ENCODE measurements at regions not wholly inside any gene's neighbourhood (a gene's known extent, or its start where the extent isn't known, plus 50 kb on each side); places are given as distances from the start of the nearest gene placed in this dataset.

DNA sequence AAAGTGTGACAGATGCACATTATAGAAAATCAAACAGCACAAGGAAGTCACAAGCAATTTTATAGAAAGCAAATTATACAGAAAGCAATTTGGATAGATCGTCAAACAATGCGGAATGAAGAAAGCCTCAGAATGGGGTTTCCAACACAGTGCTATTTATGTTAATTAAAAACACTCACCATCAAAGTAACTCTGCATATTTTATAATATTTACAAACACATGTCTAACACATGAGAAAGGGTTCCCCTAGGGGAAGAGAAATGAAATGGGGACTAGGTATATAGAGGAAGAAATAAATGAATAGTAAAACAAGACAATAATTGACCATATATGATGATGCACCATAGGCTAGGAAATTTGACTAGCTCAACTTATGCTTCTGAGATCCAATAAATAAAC lies 171.2 kb upstream of the XYLT1 start:
- Histone ChIP-seq H4K91ac (ENCODE audit: low read depth, low read length, poor library complexity) (no peak overlapping the region), H3K9me3 (replicated peaks in 1 of 2; ENCODE audit: control insufficient read depth in 2 of 2, insufficient read depth in 1 of 2, low read depth in 1 of 2, low read length in 2 of 2) (no peaks in the 10 kb centered on the region), H3K14ac (ENCODE audit: low read length) (no peak overlapping the region), H3K18ac (ENCODE audit: low read length) (no peak overlapping the region), H4K8ac (ENCODE audit: low read depth, low read length) (no peak overlapping the region), H3K4me1 (ENCODE audit: control insufficient read depth in 2 of 2, insufficient read depth in 1 of 2, low read depth in 1 of 2, low read length in 2 of 2) (no peaks in the 10 kb centered on the region), H3K36me3 (replicated peaks in 1 of 2; ENCODE audit: control insufficient read depth in 2 of 2, insufficient read depth in 2 of 2, low read length in 2 of 2) (no peaks in the 10 kb centered on the region), H3K4ac (ENCODE audit: low read length) (no peak overlapping the region), H2BK15ac (ENCODE audit: low read length) (no peak overlapping the region), H3K23ac (ENCODE audit: low read depth, low read length, poor library complexity) (no peak overlapping the region), H3K4me2 (ENCODE audit: insufficient read depth, low read length, poor library complexity, severe bottlenecking) (no peak overlapping the region), H2AK5ac (ENCODE audit: low read depth, low read length) (no peak overlapping the region), H3K79me1 (ENCODE audit: low read depth, low read length) (no peaks in the 10 kb centered on the region), H2BK12ac (ENCODE audit: low read length) (no peak overlapping the region), H2BK120ac (ENCODE audit: low read depth, low read length) (no peak overlapping the region), H3K4me3 (ENCODE audit: low read length in 2 of 2) (no peak overlapping the region), H2AFZ (ENCODE audit: low read length) (no peak overlapping the region), H2BK5ac (ENCODE audit: low read length) (no peak overlapping the region), H3K9ac (ENCODE audit: low read depth, low read length, poor library complexity) (no peak overlapping the region), H3K27me3 (ENCODE audit: control insufficient read depth in 3 of 3, insufficient read depth in 3 of 3, low read depth in 1 of 3, low read length in 3 of 3) (no peaks in the 10 kb centered on the region), H3K27ac (replicated peaks; ENCODE audit: low read length) (no peak overlapping the region)
- no peak for DNase-seq (ENCODE audit: low spot score)
- WGBS, 2 donors (ENCODE audit: extremely low coverage in 2 of 2, insufficient read length in 2 of 2, insufficient replicate concordance in 1 of 2) = no CpG with 5 or more reads among the region's 2 CpGs

DNA sequence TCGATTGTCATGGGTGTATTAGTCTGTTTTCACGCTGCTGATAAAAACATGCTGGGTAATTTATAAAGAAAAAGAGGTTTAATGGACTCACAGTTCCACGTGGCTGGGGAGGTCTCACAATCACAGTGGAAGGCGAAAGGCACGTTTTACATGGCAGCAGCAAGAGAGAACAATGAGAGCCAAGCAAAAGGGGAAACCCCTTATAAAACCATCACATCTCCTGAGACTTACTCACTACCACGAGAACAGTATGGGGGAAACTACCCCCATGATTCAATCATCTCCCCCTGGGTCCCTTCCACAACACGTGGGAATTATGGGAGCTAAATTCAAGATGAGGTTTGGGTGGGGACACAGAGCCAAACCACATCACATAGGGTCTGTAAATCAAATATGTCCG lies 167.4 kb upstream of the XYLT1 start:
- Histone ChIP-seq H2BK120ac (ENCODE audit: low read depth, low read length) (no peak overlapping the region), H3K4ac (ENCODE audit: low read length) (no peak overlapping the region), H3K27me3 (ENCODE audit: control insufficient read depth in 3 of 3, insufficient read depth in 3 of 3, low read depth in 1 of 3, low read length in 3 of 3) (no peaks in the 10 kb centered on the region), H3K9me3 (replicated peaks in 1 of 2; ENCODE audit: control insufficient read depth in 2 of 2, insufficient read depth in 1 of 2, low read depth in 1 of 2, low read length in 2 of 2) (peaks cover 0 to 3% of the 10 kb centered on the region in 2 donors), H3K14ac (ENCODE audit: low read length) (no peak overlapping the region), H3K18ac (ENCODE audit: low read length) (no peak overlapping the region), H3K79me1 (ENCODE audit: low read depth, low read length) (no peaks in the 10 kb centered on the region), H2AFZ (ENCODE audit: low read length) (no peak overlapping the region), H3K23ac (ENCODE audit: low read depth, low read length, poor library complexity) (no peak overlapping the region), H2BK5ac (ENCODE audit: low read length) (no peak overlapping the region), H3K9ac (ENCODE audit: low read depth, low read length, poor library complexity) (no peak overlapping the region), H4K8ac (ENCODE audit: low read depth, low read length) (no peak overlapping the region), H3K27ac (replicated peaks; ENCODE audit: low read length) (no peak overlapping the region), H2AK5ac (ENCODE audit: low read depth, low read length) (no peak overlapping the region), H3K4me2 (ENCODE audit: insufficient read depth, low read length, poor library complexity, severe bottlenecking) (no peak overlapping the region), H2BK15ac (ENCODE audit: low read length) (no peak overlapping the region), H4K91ac (ENCODE audit: low read depth, low read length, poor library complexity) (no peak overlapping the region), H2BK12ac (ENCODE audit: low read length) (no peak overlapping the region), H3K4me3 (ENCODE audit: low read length in 2 of 2) (no peak overlapping the region), H3K4me1 (ENCODE audit: control insufficient read depth in 2 of 2, insufficient read depth in 1 of 2, low read depth in 1 of 2, low read length in 2 of 2) (peaks cover 0 to 3% of the 10 kb centered on the region in 2 donors), H3K36me3 (replicated peaks in 1 of 2; ENCODE audit: control insufficient read depth in 2 of 2, insufficient read depth in 2 of 2, low read length in 2 of 2) (no peaks in the 10 kb centered on the region)
- DNase-seq (ENCODE audit: low spot score) = no peak
- WGBS, 2 donors (ENCODE audit: extremely low coverage in 2 of 2, insufficient read length in 2 of 2, insufficient replicate concordance in 1 of 2) = no CpG with 5 or more reads among the region's 8 CpGs

DNA sequence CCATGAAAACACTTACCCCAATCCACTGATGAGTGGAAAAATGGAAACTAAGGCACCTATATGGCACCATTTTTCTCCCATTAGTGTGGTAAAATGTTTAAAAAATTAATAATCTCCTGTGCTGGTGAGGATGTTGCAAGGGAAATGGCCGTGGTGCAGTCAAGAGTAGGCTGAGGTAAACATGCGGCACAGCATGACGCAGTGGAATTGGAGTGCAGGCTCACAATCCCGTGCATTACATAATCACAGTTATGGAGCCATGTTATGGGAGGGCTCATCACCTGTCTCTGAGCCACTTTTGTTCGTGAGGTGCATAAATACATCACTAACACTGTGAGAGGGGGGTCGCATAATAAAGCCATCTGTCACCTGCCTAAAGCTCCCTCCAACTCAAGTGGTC lies 164.4 kb upstream of the XYLT1 start:
- Histone ChIP-seq H2BK120ac (ENCODE audit: low read depth, low read length) (no peak overlapping the region), H3K4me1 (ENCODE audit: control insufficient read depth in 2 of 2, insufficient read depth in 1 of 2, low read depth in 1 of 2, low read length in 2 of 2) (peaks cover 0 to 3% of the 10 kb centered on the region in 2 donors), H2BK5ac (ENCODE audit: low read length) (no peak overlapping the region), H2AFZ (ENCODE audit: low read length) (no peak overlapping the region), H3K18ac (ENCODE audit: low read length) (no peak overlapping the region), H2BK15ac (ENCODE audit: low read length) (no peak overlapping the region), H3K23ac (ENCODE audit: low read depth, low read length, poor library complexity) (no peak overlapping the region), H3K4me2 (ENCODE audit: insufficient read depth, low read length, poor library complexity, severe bottlenecking) (no peak overlapping the region), H2BK12ac (ENCODE audit: low read length) (no peak overlapping the region), H3K27me3 (ENCODE audit: control insufficient read depth in 3 of 3, insufficient read depth in 3 of 3, low read depth in 1 of 3, low read length in 3 of 3) (no peaks in the 10 kb centered on the region), H3K79me1 (ENCODE audit: low read depth, low read length) (no peaks in the 10 kb centered on the region), H3K14ac (ENCODE audit: low read length) (no peak overlapping the region), H3K27ac (replicated peaks; ENCODE audit: low read length) (no peak overlapping the region), H3K9me3 (replicated peaks in 1 of 2; ENCODE audit: control insufficient read depth in 2 of 2, insufficient read depth in 1 of 2, low read depth in 1 of 2, low read length in 2 of 2) (peaks cover 0 to 3% of the 10 kb centered on the region in 2 donors), H4K8ac (ENCODE audit: low read depth, low read length) (no peak overlapping the region), H3K4ac (ENCODE audit: low read length) (no peak overlapping the region), H2AK5ac (ENCODE audit: low read depth, low read length) (no peak overlapping the region), H3K9ac (ENCODE audit: low read depth, low read length, poor library complexity) (no peak overlapping the region), H4K91ac (ENCODE audit: low read depth, low read length, poor library complexity) (no peak overlapping the region), H3K36me3 (replicated peaks in 1 of 2; ENCODE audit: control insufficient read depth in 2 of 2, insufficient read depth in 2 of 2, low read length in 2 of 2) (no peaks in the 10 kb centered on the region), H3K4me3 (ENCODE audit: low read length in 2 of 2) (no peak overlapping the region)
- WGBS, 2 donors (ENCODE audit: extremely low coverage in 2 of 2, insufficient read length in 2 of 2, insufficient replicate concordance in 1 of 2) = no CpG with 5 or more reads among the region's 6 CpGs
- DNase-seq (ENCODE audit: low spot score) = no peak

DNA sequence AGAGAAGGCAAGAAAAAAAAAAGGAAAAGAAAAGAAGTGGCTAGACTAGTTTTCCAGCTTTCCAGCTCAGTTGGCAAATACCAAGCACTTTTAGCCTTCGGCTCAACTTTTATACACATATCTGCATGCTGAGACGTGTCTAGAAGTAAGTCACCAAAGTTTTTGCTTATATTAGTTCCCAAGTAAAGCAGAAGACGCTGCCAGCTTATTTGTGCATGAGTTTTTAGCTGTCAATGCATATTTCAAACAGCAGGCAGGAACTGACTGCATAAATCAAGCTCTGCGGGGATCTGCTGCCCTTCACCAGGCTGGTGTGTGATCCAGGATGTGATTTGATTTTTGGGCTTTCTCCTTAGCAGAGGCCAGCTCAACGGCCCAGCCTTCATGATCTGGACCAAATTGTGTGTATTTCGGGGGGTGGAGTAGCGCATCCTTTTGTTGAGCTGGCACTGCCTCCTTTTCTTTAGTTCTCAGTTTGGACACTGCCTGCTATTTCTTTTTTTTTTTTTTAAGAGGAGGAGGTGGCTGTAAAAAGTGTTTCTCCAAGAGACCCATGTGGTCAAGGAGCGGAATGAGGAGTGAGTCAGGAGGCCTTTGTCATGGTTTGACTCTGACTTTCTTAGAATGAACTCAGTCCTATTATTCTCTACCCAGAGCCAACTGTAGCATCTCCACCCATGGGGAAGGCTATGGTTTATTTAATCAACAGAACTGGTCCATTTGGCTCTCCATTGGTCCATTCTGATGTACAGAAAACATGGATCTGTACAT lies 162.6 kb upstream of the XYLT1 start:
- Histone ChIP-seq H3K23ac (ENCODE audit: low read depth, low read length, poor library complexity) (no peak overlapping the region), H4K8ac (ENCODE audit: low read depth, low read length) (no peak overlapping the region), H3K27me3 (ENCODE audit: control insufficient read depth in 3 of 3, insufficient read depth in 3 of 3, low read depth in 1 of 3, low read length in 3 of 3) (no peaks in the 10 kb centered on the region), H3K14ac (ENCODE audit: low read length) (no peak overlapping the region), H2BK15ac (ENCODE audit: low read length) (no peak overlapping the region), H2BK120ac (ENCODE audit: low read depth, low read length) (no peak overlapping the region), H2AFZ (ENCODE audit: low read length) (no peak overlapping the region), H3K4me2 (ENCODE audit: insufficient read depth, low read length, poor library complexity, severe bottlenecking) (no peak overlapping the region), H3K27ac (replicated peaks; ENCODE audit: low read length) (no peak overlapping the region), H2BK5ac (ENCODE audit: low read length) (no peak overlapping the region), H2AK5ac (ENCODE audit: low read depth, low read length) (no peak overlapping the region), H3K36me3 (replicated peaks in 1 of 2; ENCODE audit: control insufficient read depth in 2 of 2, insufficient read depth in 2 of 2, low read length in 2 of 2) (no peaks in the 10 kb centered on the region), H4K91ac (ENCODE audit: low read depth, low read length, poor library complexity) (no peak overlapping the region), H3K4me3 (ENCODE audit: low read length in 2 of 2) (no peak overlapping the region), H3K4ac (ENCODE audit: low read length) (no peak overlapping the region), H3K9ac (ENCODE audit: low read depth, low read length, poor library complexity) (no peak overlapping the region), H3K9me3 (replicated peaks in 1 of 2; ENCODE audit: control insufficient read depth in 2 of 2, insufficient read depth in 1 of 2, low read depth in 1 of 2, low read length in 2 of 2) (peaks cover 0 to 3% of the 10 kb centered on the region in 2 donors), H3K18ac (ENCODE audit: low read length) (no peak overlapping the region), H2BK12ac (ENCODE audit: low read length) (no peak overlapping the region), H3K4me1 (ENCODE audit: control insufficient read depth in 2 of 2, insufficient read depth in 1 of 2, low read depth in 1 of 2, low read length in 2 of 2) (peaks cover 0 to 6% of the 10 kb centered on the region in 2 donors), H3K79me1 (ENCODE audit: low read depth, low read length) (no peaks in the 10 kb centered on the region)
- DNase-seq (ENCODE audit: low spot score) = no peak
- WGBS, 2 donors (ENCODE audit: extremely low coverage in 2 of 2, insufficient read length in 2 of 2, insufficient replicate concordance in 1 of 2) = no CpG with 5 or more reads among the region's 8 CpGs

Data from neuronal stem cell (in vitro differentiated cells).